ENCODE measurements at regions not wholly inside any gene's neighbourhood (a gene's known extent, or its start where the extent isn't known, plus 50 kb on each side); places are given as distances from the start of the nearest gene placed in this dataset.

- no peak for TF ChIP-seq POLR2A (IDR thresholded peaks at IDR 0.05; ENCODE audit: low read depth, low read length)
- DNase-seq (ENCODE audit: insufficient read length, low spot score), result no peak
- no peak for FAIRE-seq
Measured at GRCh38 chr5:59943452-59944113, 50.1 kb upstream of the PDE4D start.
